ENCODE measurements at regions not wholly inside any gene's neighbourhood (a gene's known extent, or its start where the extent isn't known, plus 50 kb on each side); places are given as distances from the start of the nearest gene placed in this dataset.

- DNase-seq (ENCODE audit: low spot score) (no peak), ATAC-seq (ENCODE audit: insufficient number of reproducible peaks, low FRiP score, low read depth) (no peak)
- Histone ChIP-seq H3K4me3 (no peak overlapping the region), H3K27me3 (replicated peaks; ENCODE audit: insufficient read depth) (no peaks in the 10 kb centered on the region), H3K4me1 (ENCODE audit: control insufficient read depth in 1 of 2, low read depth in 2 of 2) (no peaks in the 10 kb centered on the region), H3K27ac (no peak overlapping the region), H3K9me3 (no peaks in the 10 kb centered on the region), H3K36me3 (no peaks in the 10 kb centered on the region)
- TF ChIP-seq, protein P1, sequence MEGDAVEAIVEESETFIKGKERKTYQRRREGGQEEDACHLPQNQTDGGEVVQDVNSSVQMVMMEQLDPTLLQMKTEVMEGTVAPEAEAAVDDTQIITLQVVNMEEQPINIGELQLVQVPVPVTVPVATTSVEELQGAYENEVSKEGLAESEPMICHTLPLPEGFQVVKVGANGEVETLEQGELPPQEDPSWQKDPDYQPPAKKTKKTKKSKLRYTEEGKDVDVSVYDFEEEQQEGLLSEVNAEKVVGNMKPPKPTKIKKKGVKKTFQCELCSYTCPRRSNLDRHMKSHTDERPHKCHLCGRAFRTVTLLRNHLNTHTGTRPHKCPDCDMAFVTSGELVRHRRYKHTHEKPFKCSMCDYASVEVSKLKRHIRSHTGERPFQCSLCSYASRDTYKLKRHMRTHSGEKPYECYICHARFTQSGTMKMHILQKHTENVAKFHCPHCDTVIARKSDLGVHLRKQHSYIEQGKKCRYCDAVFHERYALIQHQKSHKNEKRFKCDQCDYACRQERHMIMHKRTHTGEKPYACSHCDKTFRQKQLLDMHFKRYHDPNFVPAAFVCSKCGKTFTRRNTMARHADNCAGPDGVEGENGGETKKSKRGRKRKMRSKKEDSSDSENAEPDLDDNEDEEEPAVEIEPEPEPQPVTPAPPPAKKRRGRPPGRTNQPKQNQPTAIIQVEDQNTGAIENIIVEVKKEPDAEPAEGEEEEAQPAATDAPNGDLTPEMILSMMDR (IDR thresholded peaks at IDR 0.05) = no peak
These were observed 1016.4 kb upstream of the CRIM1 start for GRCh38 chr2:35339211-35339610.

- Histone ChIP-seq H3K36me3 (no peaks in the 10 kb centered on the region), H3K4me3 (no peak overlapping the region), H3K4me1 (ENCODE audit: control insufficient read depth in 1 of 2, low read depth in 2 of 2) (no peaks in the 10 kb centered on the region), H3K9me3 (no peaks in the 10 kb centered on the region), H3K27ac (no peak overlapping the region), H3K27me3 (replicated peaks; ENCODE audit: insufficient read depth) (no peaks in the 10 kb centered on the region)
- ATAC-seq (ENCODE audit: insufficient number of reproducible peaks, low FRiP score, low read depth) = no peak
- TF ChIP-seq, protein P1 (IDR thresholded peaks at IDR 0.05) = no peak
- no peak for DNase-seq (ENCODE audit: low spot score)
These were observed 1017.7 kb upstream of the CRIM1 start for GRCh38 chr2:35337922-35338321.

GRCh38 chr2:35314049-35314448, 1041.5 kb upstream of the CRIM1 start:
- ATAC-seq (ENCODE audit: insufficient number of reproducible peaks, low FRiP score, low read depth) = no peak
- Histone ChIP-seq H3K36me3 (no peaks in the 10 kb centered on the region), H3K4me3 (no peak overlapping the region), H3K27ac (no peak overlapping the region), H3K27me3 (replicated peaks; ENCODE audit: insufficient read depth) (no peaks in the 10 kb centered on the region), H3K4me1 (ENCODE audit: control insufficient read depth in 1 of 2, low read depth in 2 of 2) (no peaks in the 10 kb centered on the region), H3K9me3 (no peaks in the 10 kb centered on the region)
- no peak for DNase-seq (ENCODE audit: low spot score)
- TF ChIP-seq, protein P1 (IDR thresholded peaks at IDR 0.05) = no peak

DNA sequence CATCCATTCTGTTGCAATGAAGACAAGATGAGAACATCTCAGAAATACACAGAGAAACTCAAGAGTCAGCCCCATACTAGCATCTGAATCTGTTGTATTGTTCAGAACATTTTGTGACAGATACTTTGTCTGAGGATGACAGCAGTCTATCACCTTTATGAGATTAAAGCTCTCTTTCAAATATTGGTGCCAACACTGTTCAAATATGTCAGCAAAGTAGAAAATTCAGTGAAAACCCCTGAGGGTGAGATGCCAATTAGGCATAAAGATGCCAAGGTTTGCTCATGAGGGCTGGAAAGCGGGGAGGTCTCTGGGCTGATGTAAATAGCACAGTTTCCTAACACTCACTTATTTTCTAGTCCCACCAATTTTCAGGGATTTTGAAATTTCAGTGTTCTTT, 1054.2 kb upstream of the CRIM1 start:
- TF ChIP-seq, protein P1 (IDR thresholded peaks at IDR 0.05) = no peak
- H3K27ac ChIP-seq = no peak overlapping the region
- H3K36me3 ChIP-seq = no peaks in the 10 kb centered on the region
- no peak overlapping the region for H3K4me3 ChIP-seq
- ATAC-seq (ENCODE audit: insufficient number of reproducible peaks, low FRiP score, low read depth) (no peak), DNase-seq (ENCODE audit: low spot score) (no peak)
- no peaks in the 10 kb centered on the region for H3K9me3 ChIP-seq
- no peaks in the 10 kb centered on the region for H3K27me3 ChIP-seq (replicated peaks; ENCODE audit: insufficient read depth)
- peaks cover 6 to 15% of the 10 kb centered on the region in 2 donors for H3K4me1 ChIP-seq (ENCODE audit: control insufficient read depth in 1 of 2, low read depth in 2 of 2)

DNA sequence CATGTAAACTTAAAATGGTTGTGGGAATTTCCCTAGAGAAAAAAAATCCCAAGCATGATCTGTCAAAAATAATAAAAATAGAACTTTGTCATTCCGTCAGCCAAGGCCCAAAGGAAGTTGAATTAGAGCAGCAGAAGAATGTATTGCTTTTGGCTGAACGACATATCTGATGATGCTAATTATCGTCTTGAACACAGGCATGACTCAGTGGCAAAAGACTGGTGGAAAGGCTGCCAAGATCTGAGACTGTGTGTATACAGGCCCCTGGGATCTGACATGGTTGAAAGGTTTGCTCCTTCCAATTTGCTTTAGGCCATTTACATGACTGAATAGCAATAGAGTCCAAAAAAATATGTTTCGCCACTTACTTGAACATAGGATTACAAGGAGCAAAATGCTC, 1057.1 kb upstream of the CRIM1 start:
- Histone ChIP-seq H3K27me3 (replicated peaks; ENCODE audit: insufficient read depth) (no peaks in the 10 kb centered on the region), H3K4me3 (no peak overlapping the region), H3K27ac (no peak overlapping the region), H3K36me3 (no peaks in the 10 kb centered on the region), H3K9me3 (no peaks in the 10 kb centered on the region), H3K4me1 (ENCODE audit: control insufficient read depth in 1 of 2, low read depth in 2 of 2) (peaks cover 6 to 15% of the 10 kb centered on the region in 2 donors)
- TF ChIP-seq, protein P1 (IDR thresholded peaks at IDR 0.05) = no peak
- peak; percentile 30 for DNase-seq (ENCODE audit: low spot score)
- peak; percentile 98 for ATAC-seq (ENCODE audit: insufficient number of reproducible peaks, low FRiP score, low read depth)
